Activated CD8-positive, alpha-beta memory T cell treated with anti-CD3 and anti-CD28 coated beads, Interleukin-2, amount 10 ng/mL, durations not matched to agents 7 days and 5 days (primary cell): ENCODE measurements at regions not wholly inside any gene's neighbourhood (a gene's known extent, or its start where the extent isn't known, plus 50 kb on each side); places are given as distances from the start of the nearest gene placed in this dataset.

Source experiments
- ATAC-seq: fragments of 150-1000 bp; cut with Tn5 transposase; one replicate; pipeline ENCODE4 v1.10.0; 2021; ENCODE audit warnings: moderate library complexity
- CTCF ChIA-PET: fragments of 350-600 bp; sonication (Branson Sonifier 250); formaldehyde crosslinking; loops from one replicate; lab custom pipeline; 2021; ENCODE audit warnings: antibody characterized with exemption; lab: Charles Lee
- DNase-seq: peaks from one replicate; pipeline ENCODE4 v3.0.0-alpha.2; 2020
- H3K27ac Mint-ChIP-seq: one replicate; pipeline ENCODE4 v1.8.0; 2021; ENCODE audit warnings: mild to moderate bottlenecking, mixed read lengths
- H3K27me3 Mint-ChIP-seq: one replicate; pipeline ENCODE4 v1.8.0; 2021; ENCODE audit warnings: mixed read lengths
- H3K36me3 Mint-ChIP-seq: one replicate; pipeline ENCODE4 v1.8.0; 2021; ENCODE audit warnings: mild to moderate bottlenecking, mixed read lengths
- H3K4me1 Mint-ChIP-seq: one replicate; pipeline ENCODE4 v1.8.0; 2021; ENCODE audit warnings: mixed read lengths
- H3K4me3 Mint-ChIP-seq: one replicate; pipeline ENCODE4 v1.8.0; 2021; ENCODE audit warnings: mild to moderate bottlenecking, moderate library complexity, mixed read lengths
- H3K9me3 Mint-ChIP-seq: one replicate; pipeline ENCODE4 v1.8.0; 2022; ENCODE audit warnings: low read depth, mixed read lengths

- CTCF ChIA-PET: no interaction called here
- Mint-ChIP-seq H3K4me3 (no peak overlapping the region), H3K27ac (no peak overlapping the region), H3K27me3 (peaks cover 1% of the 10 kb centered on the region), H3K4me1 (peaks cover 16% of the 10 kb centered on the region), H3K36me3 (no peaks in the 10 kb centered on the region), H3K9me3 (peaks cover 2% of the 10 kb centered on the region)
- no peak for DNase-seq
- no peak for ATAC-seq
Measured at GRCh38 chr5:143679777-143680176, 132.2 kb upstream of the HMHB1 start.

- CTCF ChIA-PET: no interaction called here
- peaks cover 2% of the 10 kb centered on the region for H3K9me3 Mint-ChIP-seq
- DNase-seq (no peak), ATAC-seq (no peak)
- no peak overlapping the region for H3K4me3 Mint-ChIP-seq
- peaks cover 16% of the 10 kb centered on the region for H3K4me1 Mint-ChIP-seq
- no peak overlapping the region for H3K27ac Mint-ChIP-seq
- H3K36me3 Mint-ChIP-seq: no peaks in the 10 kb centered on the region
- peaks cover 6% of the 10 kb centered on the region for H3K27me3 Mint-ChIP-seq
Measured at GRCh38 chr5:143678148-143678905, 133.6 kb upstream of the HMHB1 start.

GRCh38 chr5:143677403-143677802 is 134.6 kb upstream of the HMHB1 start:
- DNase-seq (no peak), ATAC-seq (no peak)
- H3K36me3 Mint-ChIP-seq: no peaks in the 10 kb centered on the region
- H3K27ac Mint-ChIP-seq: no peak overlapping the region
- no peak overlapping the region for H3K4me3 Mint-ChIP-seq
- H3K9me3 Mint-ChIP-seq: peaks cover 2% of the 10 kb centered on the region
- H3K27me3 Mint-ChIP-seq: peaks cover 6% of the 10 kb centered on the region
- CTCF ChIA-PET: interaction anchor here (0.6 kb wide), 1 partner anchor 132 kb away, joined by 3 read pairs; no protein-coding TSS in a partner anchor
- H3K4me1 Mint-ChIP-seq: peaks cover 16% of the 10 kb centered on the region

- Mint-ChIP-seq H3K27ac (no peak overlapping the region), H3K4me3 (no peak overlapping the region), H3K4me1 (peaks cover 16% of the 10 kb centered on the region), H3K9me3 (peaks cover 2% of the 10 kb centered on the region), H3K27me3 (peaks cover 6% of the 10 kb centered on the region), H3K36me3 (no peaks in the 10 kb centered on the region)
- no peak for ATAC-seq
- no peak for DNase-seq
- CTCF ChIA-PET: no interaction called here
Measured at GRCh38 chr5:143676802-143677201, 135.2 kb upstream of the HMHB1 start.

- Mint-ChIP-seq H3K36me3 (peaks cover 3% of the 10 kb centered on the region), H3K27ac (no peak overlapping the region), H3K27me3 (peaks cover 6% of the 10 kb centered on the region), H3K9me3 (peaks cover 5% of the 10 kb centered on the region), H3K4me3 (no peak overlapping the region), H3K4me1 (peaks cover 14% of the 10 kb centered on the region)
- no peak for ATAC-seq
- CTCF ChIA-PET: no interaction called here
- DNase-seq: no peak
Measured at GRCh38 chr5:143674469-143674786, 137.5 kb upstream of the HMHB1 start.

- no peak for DNase-seq
- no peak for ATAC-seq
- peaks cover 3% of the 10 kb centered on the region for H3K36me3 Mint-ChIP-seq
Measured at GRCh38 chr5:143673676-143674468, 138.1 kb upstream of the HMHB1 start.

GRCh38 chr5:143672806-143673205 is 139.2 kb upstream of the HMHB1 start:
- CTCF ChIA-PET: no interaction called here
- Mint-ChIP-seq H3K4me1 (no peaks in the 10 kb centered on the region), H3K36me3 (peaks cover 3% of the 10 kb centered on the region), H3K27me3 (peaks cover 6% of the 10 kb centered on the region), H3K27ac (no peak overlapping the region), H3K9me3 (peaks cover 4% of the 10 kb centered on the region), H3K4me3 (no peak overlapping the region)
- DNase-seq: no peak
- no peak for ATAC-seq

More at GRCh38 chr5:143673676-143674468, 138.1 kb upstream of the HMHB1 start:
- peaks cover 10% of the 10 kb centered on the region for H3K4me1 Mint-ChIP-seq
- CTCF ChIA-PET: no interaction called here
- H3K27ac Mint-ChIP-seq: no peak overlapping the region
- peaks cover 4% of the 10 kb centered on the region for H3K9me3 Mint-ChIP-seq
- H3K4me3 Mint-ChIP-seq: no peak overlapping the region
- peaks cover 6% of the 10 kb centered on the region for H3K27me3 Mint-ChIP-seq

GRCh38 chr5:143671674-143672569 is 140.0 kb upstream of the HMHB1 start:
- Mint-ChIP-seq H3K27ac (no peak overlapping the region), H3K4me3 (no peak overlapping the region), H3K36me3 (peaks cover 3% of the 10 kb centered on the region), H3K9me3 (peaks cover 4% of the 10 kb centered on the region), H3K27me3 (peaks cover 6% of the 10 kb centered on the region), H3K4me1 (no peaks in the 10 kb centered on the region)
- DNase-seq: no peak
- CTCF ChIA-PET: no interaction called here
- no peak for ATAC-seq

- CTCF ChIA-PET: no interaction called here
- H3K9me3 Mint-ChIP-seq: peaks cover 4% of the 10 kb centered on the region
- no peak for ATAC-seq
- H3K4me1 Mint-ChIP-seq: no peaks in the 10 kb centered on the region
- no peak overlapping the region for H3K27ac Mint-ChIP-seq
- H3K4me3 Mint-ChIP-seq: no peak overlapping the region
- H3K36me3 Mint-ChIP-seq: peaks cover 3% of the 10 kb centered on the region
- peaks cover 6% of the 10 kb centered on the region for H3K27me3 Mint-ChIP-seq
- DNase-seq: no peak
Measured at GRCh38 chr5:143671021-143671420, 140.9 kb upstream of the HMHB1 start.

GRCh38 chr5:143665866-143666265 is 146.1 kb upstream of the HMHB1 start:
- H3K27ac Mint-ChIP-seq: no peak overlapping the region
- H3K9me3 Mint-ChIP-seq: peaks cover 4% of the 10 kb centered on the region
- H3K27me3 Mint-ChIP-seq: no peaks in the 10 kb centered on the region
- no peaks in the 10 kb centered on the region for H3K4me1 Mint-ChIP-seq
- DNase-seq (no peak), ATAC-seq (no peak)
- H3K4me3 Mint-ChIP-seq: no peak overlapping the region
- CTCF ChIA-PET: no interaction called here
- H3K36me3 Mint-ChIP-seq: peaks cover 3% of the 10 kb centered on the region

- DNase-seq (no peak), ATAC-seq (no peak)
- no peaks in the 10 kb centered on the region for H3K4me1 Mint-ChIP-seq
- H3K9me3 Mint-ChIP-seq: no peaks in the 10 kb centered on the region
- no peak overlapping the region for H3K27ac Mint-ChIP-seq
- CTCF ChIA-PET: no interaction called here
- H3K27me3 Mint-ChIP-seq: no peaks in the 10 kb centered on the region
- no peak overlapping the region for H3K4me3 Mint-ChIP-seq
- H3K36me3 Mint-ChIP-seq: no peaks in the 10 kb centered on the region
Measured at GRCh38 chr5:143664623-143665022, 147.3 kb upstream of the HMHB1 start.

- Mint-ChIP-seq H3K4me1 (no peaks in the 10 kb centered on the region), H3K36me3 (no peaks in the 10 kb centered on the region), H3K9me3 (no peaks in the 10 kb centered on the region), H3K27ac (no peak overlapping the region), H3K4me3 (no peak overlapping the region), H3K27me3 (no peaks in the 10 kb centered on the region)
- DNase-seq (no peak), ATAC-seq (no peak)
- CTCF ChIA-PET: interaction anchor here (1.1 kb wide), 1 partner anchor 11 kb away, joined by 3 read pairs; no protein-coding TSS in a partner anchor
Measured at GRCh38 chr5:143663872-143664271, 148.1 kb upstream of the HMHB1 start.

- no peaks in the 10 kb centered on the region for H3K9me3 Mint-ChIP-seq
- no peak overlapping the region for H3K4me3 Mint-ChIP-seq
- no peak overlapping the region for H3K27ac Mint-ChIP-seq
- H3K36me3 Mint-ChIP-seq: no peaks in the 10 kb centered on the region
- DNase-seq: no peak
- CTCF ChIA-PET: no interaction called here
- H3K4me1 Mint-ChIP-seq: no peaks in the 10 kb centered on the region
- no peak for ATAC-seq
- no peaks in the 10 kb centered on the region for H3K27me3 Mint-ChIP-seq
Measured at GRCh38 chr5:143662020-143662419, 149.9 kb upstream of the HMHB1 start.
